ENCODE measurements at regions not wholly inside any gene's neighbourhood (a gene's known extent, or its start where the extent isn't known, plus 50 kb on each side); places are given as distances from the start of the nearest gene placed in this dataset.

- DNase-seq = no peak
These were observed 429.1 kb downstream of the KIF20B start for GRCh38 chr10:90130321-90131086.

GRCh38 chr10:90133606-90134005 is 432.2 kb downstream of the KIF20B start:
- DNase-seq = no peak

DNA sequence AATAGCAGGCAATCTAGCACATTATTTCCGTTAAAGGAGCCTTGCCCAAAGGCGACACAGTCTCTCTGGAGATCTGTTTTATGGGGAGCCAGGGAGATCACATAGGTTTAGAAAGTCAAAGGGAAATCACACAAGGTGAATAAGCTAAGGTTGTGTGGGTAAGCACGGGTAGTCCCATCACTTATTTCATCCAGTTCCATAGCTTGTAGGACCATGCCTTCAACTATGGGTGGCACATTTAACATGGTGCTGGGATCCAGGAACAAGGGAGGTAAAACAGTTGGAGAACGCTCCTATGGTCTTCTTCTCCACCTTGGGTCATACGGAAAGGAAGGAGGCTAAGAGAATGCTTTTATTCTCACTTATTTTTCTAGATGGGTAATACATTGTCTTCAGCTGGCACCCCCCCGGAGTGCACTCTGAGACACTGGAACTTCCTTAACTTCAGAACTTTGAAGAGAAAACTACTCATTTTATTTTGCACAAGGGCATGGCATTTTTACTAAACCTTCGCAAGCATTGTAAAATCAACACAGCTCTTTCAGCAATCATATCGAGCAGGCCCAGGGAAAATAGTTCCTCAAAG is 435.4 kb downstream of the KIF20B start:
- no peak for DNase-seq

DNA sequence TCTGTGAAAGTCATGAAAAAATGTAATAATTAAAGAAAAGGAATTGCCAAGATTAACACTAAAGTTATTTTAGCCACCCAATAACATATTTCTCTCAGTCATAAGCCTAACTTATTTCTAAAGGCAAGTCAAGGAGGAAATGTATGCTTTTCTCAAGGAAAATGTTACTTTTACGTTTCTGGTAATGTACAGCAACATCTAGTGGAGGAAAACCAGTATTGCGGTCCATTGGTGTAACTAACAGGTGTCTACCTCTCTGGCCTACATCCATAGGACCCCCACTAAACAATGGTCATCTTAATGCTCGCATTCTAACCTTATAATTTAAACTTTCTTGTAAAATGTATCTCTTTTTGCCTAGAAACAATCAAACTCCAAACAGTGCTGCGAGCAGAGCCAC is 437.5 kb downstream of the KIF20B start:
- no peak for DNase-seq

DNA sequence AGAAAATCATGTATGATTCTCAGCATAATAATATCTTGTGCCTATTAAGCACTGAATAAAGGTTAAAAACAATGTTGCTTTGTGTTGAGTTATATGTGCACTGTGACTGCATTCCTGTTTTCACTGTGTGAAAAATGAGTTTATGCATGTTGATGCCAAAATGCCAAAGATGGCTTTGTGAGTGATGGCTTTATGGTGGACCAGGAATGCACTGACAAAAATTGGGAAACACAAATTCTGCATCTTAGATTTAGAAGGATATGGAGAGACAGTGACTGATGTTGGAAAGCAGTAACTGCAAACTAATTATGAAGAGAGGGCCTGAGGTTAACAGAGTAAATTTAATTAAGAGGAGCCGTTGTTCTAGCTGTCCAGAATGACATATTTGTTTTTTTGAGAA is 440.4 kb downstream of the KIF20B start:
- no peak for DNase-seq

- DNase-seq = no peak
These were observed 442.5 kb downstream of the KIF20B start for GRCh38 chr10:90143937-90144336.

- peak; percentile 5 for DNase-seq
These were observed 446.9 kb downstream of the KIF20B start for GRCh38 chr10:90148116-90148855.

DNA sequence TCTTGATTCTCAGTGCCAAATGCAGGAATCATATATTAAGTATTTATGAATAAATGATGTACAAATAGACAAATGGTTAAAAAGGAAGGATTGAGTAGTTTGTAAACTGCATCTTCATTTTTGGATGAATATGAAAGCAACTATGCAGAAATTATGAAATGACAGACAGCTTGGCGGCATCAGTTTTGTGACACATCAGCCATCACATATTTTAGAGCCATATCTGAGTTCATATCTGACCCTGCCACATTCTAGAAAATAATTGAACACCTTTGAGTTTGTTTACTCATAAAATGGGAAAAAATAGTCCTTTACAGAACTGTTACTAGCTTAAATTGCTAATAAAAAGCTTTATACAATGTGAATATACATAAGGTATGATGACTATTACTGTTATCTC is 448.2 kb downstream of the KIF20B start:
- no peak for DNase-seq

DNA sequence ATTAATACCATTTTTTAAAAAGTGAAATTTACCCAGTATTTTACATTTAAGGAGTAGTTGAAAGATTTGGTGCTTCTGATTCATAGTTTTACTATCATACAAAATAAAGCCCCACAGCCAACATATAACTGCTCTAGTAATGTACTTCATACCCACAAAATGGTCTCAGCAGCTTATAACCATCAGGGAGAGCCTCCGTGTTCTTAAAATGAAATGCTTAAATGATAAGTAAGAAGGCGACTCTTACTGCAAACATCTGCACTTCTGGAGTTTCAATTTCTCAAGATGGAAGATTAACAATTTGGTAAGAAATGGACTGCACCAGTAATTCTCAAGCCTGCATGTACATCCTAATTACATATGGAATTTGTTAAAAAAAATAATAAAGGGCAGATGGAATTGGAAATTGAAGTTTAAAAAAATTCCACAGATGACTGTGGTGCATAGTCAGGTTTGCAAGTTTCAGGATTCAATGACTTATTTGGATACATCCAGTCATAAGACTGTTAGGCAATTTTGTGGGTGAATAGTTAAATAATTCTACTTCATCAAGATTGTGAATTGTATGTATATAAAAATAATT is 461.0 kb downstream of the KIF20B start:
- DNase-seq = no peak

GRCh38 chr10:90167174-90168064 is 466.0 kb downstream of the KIF20B start:
- no peak for DNase-seq

DNA sequence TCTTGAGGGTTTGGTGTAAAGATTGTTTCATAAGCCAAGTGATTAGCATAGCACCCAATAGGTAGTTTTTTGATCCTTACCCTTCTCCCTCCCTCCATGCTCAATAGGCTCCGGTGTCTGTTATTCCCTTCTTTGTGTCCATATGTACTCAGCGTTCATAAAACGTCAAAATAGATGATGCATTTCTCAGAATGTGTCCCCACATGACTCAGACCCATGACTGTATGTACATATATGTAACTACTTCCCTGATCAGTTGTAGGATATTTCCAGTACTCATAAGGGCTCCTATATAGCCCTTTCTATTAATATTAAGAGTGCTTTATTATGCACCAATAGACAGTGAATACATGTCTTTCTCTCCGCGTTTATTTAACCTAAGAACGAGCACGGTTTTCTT is 466.9 kb downstream of the KIF20B start:
- no peak for DNase-seq

- no peak for DNase-seq
These were observed 469.8 kb downstream of the KIF20B start for GRCh38 chr10:90171014-90171722.

- DNase-seq = no peak
These were observed 473.1 kb downstream of the KIF20B start for GRCh38 chr10:90174531-90174930.

GRCh38 chr10:90175161-90175681 is 473.8 kb downstream of the KIF20B start:
- no peak for DNase-seq

DNA sequence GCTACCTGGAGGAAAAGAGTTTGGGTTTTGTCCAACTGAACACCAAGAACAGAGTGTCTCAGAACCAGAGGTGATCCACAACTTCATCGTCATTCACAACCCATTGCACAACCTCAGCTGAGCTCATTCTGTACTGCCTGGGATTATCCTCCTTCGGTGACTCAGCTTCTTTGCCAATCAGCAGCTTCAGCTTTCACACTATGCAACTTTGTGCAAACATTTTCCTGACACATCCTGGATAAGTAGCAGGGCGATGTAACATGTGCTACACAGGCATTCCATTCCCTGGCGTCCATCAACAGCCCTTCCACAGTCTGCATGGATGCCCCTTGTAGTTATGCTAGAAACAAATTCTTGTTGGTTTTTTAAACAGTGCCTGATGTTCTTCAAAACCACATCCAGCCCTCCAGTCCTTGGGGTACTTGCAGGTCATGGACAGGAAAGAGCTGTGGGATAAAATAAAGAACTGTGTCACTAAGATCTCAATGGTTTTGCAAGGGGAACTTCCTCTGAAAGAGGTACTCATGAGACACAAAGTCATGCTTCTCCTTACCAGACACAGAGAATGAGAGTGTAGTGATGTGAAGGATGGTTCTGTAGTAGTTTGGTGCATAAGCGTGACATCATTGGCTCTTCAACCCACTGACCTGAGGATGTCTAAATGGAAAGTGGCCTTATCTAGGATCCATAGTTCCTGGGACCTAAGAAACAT is 478.5 kb downstream of the KIF20B start:
- DNase-seq = no peak

DNA sequence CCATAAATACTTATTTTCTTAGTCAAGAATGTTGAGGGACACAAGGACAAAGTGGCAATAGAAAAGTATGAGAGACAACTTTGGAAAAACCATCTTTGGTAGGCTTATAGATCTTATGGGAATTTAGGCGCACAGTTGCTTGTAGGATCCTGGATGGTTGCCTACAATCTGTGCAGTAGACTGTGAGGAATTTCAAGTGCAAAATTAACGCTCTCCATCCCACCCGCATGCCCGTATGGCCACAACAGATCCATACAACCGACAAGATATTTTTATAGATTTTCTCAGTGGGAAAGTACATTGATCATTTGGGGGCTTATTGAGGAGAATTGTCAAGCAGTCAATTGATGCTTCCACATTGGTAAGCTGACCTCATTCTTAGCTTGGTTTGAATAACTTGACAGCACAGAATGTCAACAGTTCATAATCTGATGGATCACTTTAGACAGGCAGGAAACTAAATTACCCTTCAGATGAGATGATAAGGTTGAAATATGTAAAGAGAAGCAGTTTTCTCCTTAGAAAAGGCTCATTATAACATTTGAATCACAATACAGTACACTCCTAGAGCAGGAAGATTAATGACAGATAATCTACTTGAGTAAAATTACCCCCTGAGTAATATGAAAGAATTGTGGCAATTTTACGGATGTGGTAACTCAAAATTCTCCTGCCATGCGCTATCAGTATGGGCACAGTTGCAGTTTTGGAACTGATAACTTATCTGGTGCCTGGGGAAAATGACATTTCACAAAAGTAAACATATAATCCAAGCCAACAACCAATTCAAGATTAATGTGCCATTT is 479.7 kb downstream of the KIF20B start:
- no peak for DNase-seq

- DNase-seq = no peak
These were observed 491.4 kb downstream of the KIF20B start for GRCh38 chr10:90192825-90193224.

DNA sequence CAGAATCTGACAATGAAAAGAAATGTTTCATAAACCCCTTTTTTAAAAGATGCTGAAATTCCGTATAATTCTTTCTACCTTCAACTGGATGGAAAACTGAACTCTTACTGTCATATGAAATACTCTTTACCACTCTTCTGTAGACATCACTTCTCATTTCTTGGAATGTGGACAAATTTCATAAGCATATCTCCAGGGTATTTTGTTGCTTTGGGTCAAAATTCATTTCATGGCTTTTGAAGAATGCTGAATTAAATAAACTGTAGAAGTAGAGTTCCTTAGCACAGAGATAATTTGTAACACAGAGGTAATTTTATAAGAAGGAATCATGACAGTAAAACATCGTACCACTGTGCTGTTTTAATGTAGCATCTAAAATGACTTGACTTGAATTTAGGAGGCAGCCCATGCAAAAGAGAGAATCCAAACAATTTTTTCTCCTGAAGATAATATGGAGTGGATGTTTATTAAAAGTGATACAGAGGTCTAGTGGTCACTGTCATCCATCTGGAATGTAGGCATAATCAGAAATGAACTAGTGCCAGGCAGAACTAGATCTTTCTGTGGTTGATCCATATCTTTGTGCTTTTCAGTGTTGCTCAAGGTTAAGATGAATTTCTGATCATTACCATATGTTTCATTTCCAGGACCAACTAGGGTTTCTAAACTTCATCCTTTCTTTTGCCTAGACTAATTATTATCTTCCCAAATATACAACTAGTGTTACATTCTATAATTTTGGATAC is 492.0 kb downstream of the KIF20B start:
- DNase-seq = no peak

DNA sequence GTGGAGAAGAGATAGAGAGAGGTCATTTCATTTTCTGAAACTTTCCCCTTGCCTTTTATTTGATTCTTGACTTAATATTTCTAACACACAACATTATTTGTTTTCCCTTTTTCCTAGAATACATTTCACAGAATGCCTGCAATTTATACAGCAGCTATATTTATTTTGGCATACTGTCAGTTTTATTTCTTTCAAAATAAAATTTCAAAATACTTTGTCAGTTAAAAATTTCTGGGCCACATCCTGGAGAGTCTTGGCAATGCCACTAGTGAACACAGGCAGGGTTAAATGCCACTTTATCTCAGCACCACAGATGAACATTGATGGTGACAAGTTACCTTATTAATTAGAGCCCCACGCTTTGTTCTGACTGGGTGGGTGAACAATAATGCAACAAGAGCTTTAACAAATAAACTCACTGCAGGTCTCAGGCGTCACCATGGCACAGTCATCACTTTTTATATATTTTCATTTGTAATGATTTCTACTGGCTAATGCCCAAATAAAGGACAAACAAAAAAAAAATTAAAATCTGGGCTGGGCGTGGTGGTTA is 494.0 kb downstream of the KIF20B start:
- no peak for DNase-seq

Measured in NCI-H1092 (cell line).